NB4 (cell line): ENCODE measurements at regions not wholly inside any gene's neighbourhood (a gene's known extent, or its start where the extent isn't known, plus 50 kb on each side); places are given as distances from the start of the nearest gene placed in this dataset.

Source experiments
- CTCF ChIP-seq: IDR thresholded peaks from one replicate; pipeline ENCODE4 v1.5.1; 2012; ENCODE audit warnings: low read depth, low read length
- MAX ChIP-seq: IDR thresholded peaks from 2 replicates; pipeline ENCODE4 v1.6.1; 2011; ENCODE audit warnings: low read depth, low read length
- MYC ChIP-seq: IDR thresholded peaks from 2 replicates; pipeline ENCODE4 v1.6.1; 2011; ENCODE audit warnings: low read depth, low read length

GRCh38 chr10:128560993-128561392 lies 434.8 kb upstream of the MKI67 start:
- no peak for TF ChIP-seq CTCF
- no peak for TF ChIP-seq MYC
- no peak for TF ChIP-seq MAX
